CD4-positive, alpha-beta T cell treated with Interferon alpha-2 for 1 hour (primary cell): ENCODE measurements at regions not wholly inside any gene's neighbourhood (a gene's known extent, or its start where the extent isn't known, plus 50 kb on each side); places are given as distances from the start of the nearest gene placed in this dataset.

Experiments
- DNase-seq, 2 donors: peaks; one replicate each; pipeline ENCODE4 v3.0.0-alpha.2; 2020 to 2022

GRCh38 chr11:26121466-26121865, 210.5 kb upstream of the ANO3 start:
- DNase-seq = no peak

- no peak for DNase-seq
Observed at GRCh38 chr11:26126741-26127140, 205.2 kb upstream of the ANO3 start.

GRCh38 chr11:26127336-26127735, 204.6 kb upstream of the ANO3 start:
- no peak for DNase-seq

DNA sequence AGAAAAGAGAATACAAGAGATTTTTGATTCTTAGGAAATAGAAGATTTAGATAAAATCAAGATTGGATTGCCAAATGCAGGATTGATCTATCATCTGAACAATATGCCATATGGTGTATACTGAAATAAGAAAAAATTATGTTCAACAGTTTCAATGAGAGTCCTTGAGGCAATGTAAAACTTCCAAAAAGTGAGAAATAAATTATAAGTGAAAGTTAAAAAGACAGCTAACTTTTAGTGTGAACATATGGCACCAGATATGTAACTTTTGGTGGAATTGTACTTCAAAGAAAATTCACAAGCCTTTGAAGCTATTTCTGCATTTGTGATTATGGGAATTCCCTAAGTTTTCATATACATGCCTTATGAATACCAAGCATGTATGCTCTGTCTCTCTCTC, 200.5 kb upstream of the ANO3 start:
- DNase-seq = no peak

DNA sequence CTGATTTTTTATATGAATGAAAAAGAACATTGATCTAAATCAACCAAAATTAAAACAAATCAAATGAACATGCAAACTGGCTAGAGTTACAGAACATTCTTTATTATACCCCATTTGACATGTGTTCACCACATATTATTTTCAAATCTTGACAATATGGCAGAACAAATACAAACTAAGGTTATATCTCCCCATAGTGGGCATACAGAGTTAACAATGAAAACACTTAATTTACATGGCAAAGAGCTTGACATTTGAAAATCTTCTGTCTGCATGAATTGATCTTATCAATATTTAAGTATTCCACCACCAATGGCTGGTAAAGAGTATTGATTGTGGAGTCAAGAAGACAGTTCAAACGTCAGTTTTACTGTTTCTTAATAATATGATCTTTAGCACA, 197.9 kb upstream of the ANO3 start:
- no peak for DNase-seq

DNA sequence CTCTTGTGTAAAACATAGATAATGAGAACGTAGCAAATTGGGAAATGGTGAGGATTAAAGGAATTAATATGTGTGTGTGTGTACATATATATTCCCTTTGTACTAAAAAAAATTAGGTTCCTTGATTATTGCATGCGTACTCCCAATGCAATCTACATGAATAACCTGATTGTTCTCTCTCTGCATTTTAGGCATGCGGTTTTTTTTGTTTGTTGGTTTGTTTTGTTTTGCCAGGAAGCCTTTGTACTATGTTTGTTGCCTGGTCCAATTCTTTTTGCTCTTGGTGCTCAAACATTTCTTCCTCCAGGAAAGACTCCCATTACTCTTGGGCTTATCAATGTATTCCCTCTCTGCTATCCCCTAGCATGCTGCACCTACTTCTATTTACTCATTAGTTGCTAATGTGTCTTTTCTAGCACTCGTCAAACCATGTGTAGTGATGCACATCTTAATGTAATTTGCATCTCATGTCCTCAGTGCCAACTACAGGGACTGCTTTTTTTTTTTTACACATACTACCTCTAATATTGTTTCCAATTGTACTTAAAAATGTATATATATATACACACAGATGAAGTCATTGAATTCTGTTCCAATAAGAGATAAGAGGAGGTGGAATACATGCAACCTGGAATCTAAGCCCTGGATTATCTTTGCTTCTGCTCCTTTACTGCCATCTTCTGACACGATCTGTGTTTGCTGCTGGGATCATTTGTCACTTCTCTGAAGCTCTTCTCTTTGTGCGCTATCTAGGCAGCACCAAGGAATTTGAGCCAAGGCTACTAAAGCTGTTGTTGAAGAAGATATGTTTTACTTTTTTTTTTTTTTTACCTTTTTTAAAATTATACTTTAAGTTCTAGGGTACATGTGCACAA, 197.2 kb upstream of the ANO3 start:
- no peak for DNase-seq

- no peak for DNase-seq
Observed at GRCh38 chr11:26137651-26138050, 194.3 kb upstream of the ANO3 start.

GRCh38 chr11:26142891-26143290, 189.0 kb upstream of the ANO3 start:
- DNase-seq = no peak

- DNase-seq = no peak
Observed at GRCh38 chr11:26143566-26144290, 188.2 kb upstream of the ANO3 start.

GRCh38 chr11:26144291-26144690, 187.6 kb upstream of the ANO3 start:
- DNase-seq = no peak

- DNase-seq = no peak
Observed at GRCh38 chr11:26144911-26145310, 187.0 kb upstream of the ANO3 start.

GRCh38 chr11:26149585-26149984, 182.3 kb upstream of the ANO3 start:
- no peak for DNase-seq

DNA sequence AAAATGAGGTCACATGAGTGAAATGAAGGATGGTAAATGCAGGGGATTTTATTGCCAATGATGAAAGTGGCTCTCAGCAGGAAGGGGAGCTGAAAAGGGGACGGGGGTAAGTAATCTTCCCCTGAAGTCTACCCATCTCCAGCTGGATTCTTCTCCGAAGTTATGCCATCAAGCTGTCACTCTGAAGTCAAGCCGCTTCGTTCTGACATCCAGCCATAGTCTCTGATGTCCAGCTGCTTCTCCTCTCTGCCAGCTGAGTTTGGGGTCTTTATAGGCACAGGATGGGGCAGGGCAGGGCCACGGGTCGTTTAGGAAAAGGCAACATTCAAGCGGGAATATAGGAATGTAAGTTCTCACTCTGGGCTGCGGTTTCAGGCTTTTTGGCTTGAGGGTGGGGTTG, 181.9 kb upstream of the ANO3 start:
- DNase-seq = no peak

DNA sequence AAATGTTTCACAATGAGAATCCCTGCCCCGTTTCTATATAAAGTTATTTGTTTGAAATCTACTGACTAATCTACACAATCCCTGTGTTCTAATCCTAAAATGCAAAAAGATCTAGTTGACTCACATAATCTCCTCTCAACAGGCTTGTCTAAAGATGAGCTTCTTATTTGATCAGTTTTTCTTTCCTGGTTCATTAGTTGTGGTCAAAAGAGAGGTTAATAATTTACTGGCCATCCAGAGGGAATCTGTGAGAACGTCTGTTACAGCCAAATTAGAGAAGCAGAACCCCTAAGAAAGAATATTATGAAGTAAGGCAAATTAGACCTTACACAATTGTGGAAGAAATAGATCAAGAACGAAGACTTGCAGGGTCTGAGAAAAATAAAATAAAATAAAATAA, 173.7 kb upstream of the ANO3 start:
- no peak for DNase-seq

- DNase-seq = no peak
Observed at GRCh38 chr11:26162291-26162690, 169.6 kb upstream of the ANO3 start.

DNA sequence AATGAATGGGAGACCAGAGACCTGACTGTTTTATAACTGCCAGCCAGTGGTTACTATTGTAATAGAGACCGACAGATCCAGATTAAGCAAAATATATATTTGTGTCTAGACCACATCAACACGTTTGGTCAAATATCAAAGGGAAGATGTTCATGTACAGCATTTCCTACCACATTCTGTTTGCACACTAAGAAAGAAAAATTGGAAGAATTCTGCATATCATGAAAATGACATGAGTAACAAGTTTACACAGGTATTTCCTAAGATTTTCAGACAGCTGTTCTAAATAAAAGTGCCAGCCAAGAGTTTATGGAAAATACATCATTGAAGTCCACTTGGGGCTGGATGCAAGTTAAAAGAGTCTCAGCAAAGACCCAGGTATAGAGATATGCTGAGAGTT, 145.5 kb upstream of the ANO3 start:
- DNase-seq = no peak

- DNase-seq = no peak
Observed at GRCh38 chr11:26187639-26188038, 144.3 kb upstream of the ANO3 start.

- DNase-seq = no peak
Observed at GRCh38 chr11:26188554-26188953, 143.4 kb upstream of the ANO3 start.

DNA sequence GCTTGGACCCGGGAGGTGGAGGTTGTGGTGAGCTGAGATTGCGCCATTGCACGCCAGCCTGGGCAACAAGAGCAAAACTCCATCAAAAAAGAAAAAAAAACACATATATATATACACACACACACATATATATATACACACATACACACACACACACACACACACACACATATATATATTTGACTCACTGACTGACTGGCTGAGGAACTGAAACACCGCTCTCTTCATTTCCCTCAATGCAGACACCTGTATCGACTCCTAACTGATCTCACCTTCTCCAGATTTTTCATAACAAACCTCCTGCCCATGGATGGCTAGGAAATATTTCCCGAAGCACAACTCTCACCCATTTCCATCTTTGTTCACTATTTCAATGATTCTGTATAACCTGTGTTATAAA, 140.7 kb upstream of the ANO3 start:
- DNase-seq = no peak

- DNase-seq = no peak
Observed at GRCh38 chr11:26193694-26194365, 138.1 kb upstream of the ANO3 start.

- no peak for DNase-seq
Observed at GRCh38 chr11:26194881-26195280, 137.0 kb upstream of the ANO3 start.

DNA sequence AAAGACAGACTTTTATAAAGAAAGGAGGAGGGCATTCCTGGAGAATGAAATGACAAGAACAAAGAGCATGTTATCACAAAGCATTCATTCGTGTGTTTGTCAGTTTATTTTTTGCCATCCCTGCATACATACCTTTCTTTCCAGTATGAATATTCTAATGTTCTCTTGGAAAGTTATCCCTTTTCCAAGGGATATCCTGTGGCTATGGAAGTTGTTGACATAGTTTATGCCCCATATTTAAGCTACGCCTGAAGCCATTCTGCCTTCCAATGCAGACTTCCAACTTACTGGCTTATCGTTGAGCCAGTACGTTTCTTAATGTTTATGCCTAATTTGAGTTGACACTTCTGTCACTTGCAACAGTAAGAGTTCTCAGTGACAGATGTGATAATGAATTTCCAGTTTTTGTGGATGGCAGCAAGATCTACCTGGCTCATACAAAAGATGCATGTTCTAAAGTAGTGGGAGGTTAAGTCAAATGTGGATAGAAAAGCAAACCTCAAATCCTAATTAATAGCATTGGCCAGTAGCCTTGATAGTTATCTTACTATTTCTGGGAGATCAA, 133.3 kb upstream of the ANO3 start:
- no peak for DNase-seq

DNA sequence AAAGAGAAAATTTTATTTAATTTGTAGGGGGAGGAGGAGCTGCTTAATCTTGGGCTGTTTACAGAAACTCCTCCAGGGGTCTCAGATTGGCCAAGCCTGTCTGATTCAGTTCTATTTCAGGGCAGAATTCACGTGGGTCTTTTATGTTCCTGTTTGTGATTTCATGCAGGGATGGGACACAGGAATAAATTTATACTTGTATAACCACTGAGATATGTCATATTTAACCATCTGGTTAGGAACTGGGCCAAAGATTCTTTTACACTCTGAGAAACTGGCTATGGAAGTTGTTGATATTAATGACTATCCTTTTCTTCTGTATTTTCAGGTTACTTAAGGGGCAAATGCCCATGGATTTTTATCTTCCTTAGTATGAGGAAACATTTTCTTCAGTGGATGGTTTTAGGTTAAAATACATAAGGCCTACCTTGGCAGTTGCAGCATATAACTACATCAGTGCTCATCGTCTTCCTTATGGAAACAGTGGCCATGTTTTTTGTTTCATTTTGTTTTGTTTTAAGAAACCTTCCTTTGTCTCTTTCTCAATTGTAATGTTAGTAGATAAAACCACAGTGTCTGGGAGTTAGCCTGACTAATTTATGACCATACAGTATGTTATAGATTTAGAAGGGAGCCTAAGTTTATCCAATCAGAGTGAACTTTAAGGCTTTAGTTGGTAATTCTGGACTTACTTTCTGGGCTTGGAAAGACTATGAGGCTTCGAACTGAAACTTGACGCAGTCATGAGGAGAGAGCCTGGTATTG, 132.4 kb upstream of the ANO3 start:
- no peak for DNase-seq
